ENCODE measurements at regions not wholly inside any gene's neighbourhood (a gene's known extent, or its start where the extent isn't known, plus 50 kb on each side); places are given as distances from the start of the nearest gene placed in this dataset.

DNA sequence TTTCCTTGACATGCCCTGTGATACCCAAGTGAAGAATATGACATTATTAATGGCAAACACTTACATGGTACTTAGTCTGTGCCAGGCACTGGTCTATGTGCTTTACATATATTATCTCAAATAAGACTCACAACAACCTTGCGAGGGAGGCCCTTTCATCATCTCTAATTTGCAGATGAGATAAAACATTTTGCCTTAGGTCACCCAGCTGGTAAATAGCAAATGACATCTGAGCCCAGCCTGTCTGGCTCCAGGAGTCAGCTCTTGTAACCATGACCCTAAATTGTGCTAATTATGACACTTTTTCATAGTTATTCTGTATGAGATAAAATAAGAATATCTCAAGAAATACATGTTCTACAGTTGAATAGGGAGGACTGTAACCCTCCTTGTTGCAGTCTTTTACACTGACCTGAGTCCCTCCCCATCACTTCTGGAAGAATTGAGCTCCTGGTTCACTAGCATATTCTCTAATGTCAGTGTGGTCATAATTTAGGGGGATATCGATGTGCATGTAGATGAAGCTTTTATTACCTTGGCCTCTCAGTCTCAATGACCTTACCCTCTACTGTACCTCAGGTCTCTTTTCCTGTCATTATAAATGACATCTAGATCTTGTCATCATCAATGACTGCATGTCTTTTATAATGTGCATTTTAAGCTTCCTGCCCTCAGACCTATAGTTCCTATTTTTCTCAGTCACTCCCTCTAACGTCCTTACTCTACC lies 126.1 kb upstream of the HAPLN1 start:
- TF ChIP-seq SIN3A (IDR thresholded peaks at IDR 0.05; ENCODE audit: borderline replicate concordance, low read depth, low read length) (no peak), SMC3 (IDR thresholded peaks at IDR 0.05; ENCODE audit: low read depth, low read length) (no peak), TAF1 (IDR thresholded peaks at IDR 0.05; ENCODE audit: borderline replicate concordance, low read depth, low read length) (no peak), REST (IDR thresholded peaks at IDR 0.05; ENCODE audit: low read depth, low read length) (no peak), POLR2AphosphoS5 (IDR thresholded peaks at IDR 0.05; ENCODE audit: low read depth, low read length) (no peak)
- TF ChIP-seq, protein P1, sequence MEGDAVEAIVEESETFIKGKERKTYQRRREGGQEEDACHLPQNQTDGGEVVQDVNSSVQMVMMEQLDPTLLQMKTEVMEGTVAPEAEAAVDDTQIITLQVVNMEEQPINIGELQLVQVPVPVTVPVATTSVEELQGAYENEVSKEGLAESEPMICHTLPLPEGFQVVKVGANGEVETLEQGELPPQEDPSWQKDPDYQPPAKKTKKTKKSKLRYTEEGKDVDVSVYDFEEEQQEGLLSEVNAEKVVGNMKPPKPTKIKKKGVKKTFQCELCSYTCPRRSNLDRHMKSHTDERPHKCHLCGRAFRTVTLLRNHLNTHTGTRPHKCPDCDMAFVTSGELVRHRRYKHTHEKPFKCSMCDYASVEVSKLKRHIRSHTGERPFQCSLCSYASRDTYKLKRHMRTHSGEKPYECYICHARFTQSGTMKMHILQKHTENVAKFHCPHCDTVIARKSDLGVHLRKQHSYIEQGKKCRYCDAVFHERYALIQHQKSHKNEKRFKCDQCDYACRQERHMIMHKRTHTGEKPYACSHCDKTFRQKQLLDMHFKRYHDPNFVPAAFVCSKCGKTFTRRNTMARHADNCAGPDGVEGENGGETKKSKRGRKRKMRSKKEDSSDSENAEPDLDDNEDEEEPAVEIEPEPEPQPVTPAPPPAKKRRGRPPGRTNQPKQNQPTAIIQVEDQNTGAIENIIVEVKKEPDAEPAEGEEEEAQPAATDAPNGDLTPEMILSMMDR (IDR thresholded peaks at IDR 0.05): no peak
- TF ChIP-seq, protein P2, sequence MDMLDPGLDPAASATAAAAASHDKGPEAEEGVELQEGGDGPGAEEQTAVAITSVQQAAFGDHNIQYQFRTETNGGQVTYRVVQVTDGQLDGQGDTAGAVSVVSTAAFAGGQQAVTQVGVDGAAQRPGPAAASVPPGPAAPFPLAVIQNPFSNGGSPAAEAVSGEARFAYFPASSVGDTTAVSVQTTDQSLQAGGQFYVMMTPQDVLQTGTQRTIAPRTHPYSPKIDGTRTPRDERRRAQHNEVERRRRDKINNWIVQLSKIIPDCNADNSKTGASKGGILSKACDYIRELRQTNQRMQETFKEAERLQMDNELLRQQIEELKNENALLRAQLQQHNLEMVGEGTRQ (IDR thresholded peaks at IDR 0.05; ENCODE audit: borderline replicate concordance, low read depth, low read length): no peak
- TF ChIP-seq, protein P3, sequence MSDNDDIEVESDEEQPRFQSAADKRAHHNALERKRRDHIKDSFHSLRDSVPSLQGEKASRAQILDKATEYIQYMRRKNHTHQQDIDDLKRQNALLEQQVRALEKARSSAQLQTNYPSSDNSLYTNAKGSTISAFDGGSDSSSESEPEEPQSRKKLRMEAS (IDR thresholded peaks at IDR 0.05; ENCODE audit: low read depth): no peak

All from SK-N-SH (cell line).